K562 (cell line): ENCODE measurements at regions not wholly inside any gene's neighbourhood (a gene's known extent, or its start where the extent isn't known, plus 50 kb on each side); places are given as distances from the start of the nearest gene placed in this dataset.

ENCODE experiments used
- DPF2 ChIP-seq: fragments of 450-650 bp; IDR thresholded peaks from 2 replicates; pipeline ENCODE4 v1.6.1; 2016
- HNRNPLL ChIP-seq: fragments of 200-400 bp; formaldehyde crosslinking; IDR thresholded peaks from 2 replicates; pipeline ENCODE4 v1.6.1; 2017; ENCODE audit warnings: low read length, low read depth, mild to moderate bottlenecking; ENCODE audit not compliant: poor library complexity, severe bottlenecking
- NFXL1 ChIP-seq: fragments of 450-650 bp; formaldehyde crosslinking; IDR thresholded peaks from 2 replicates; pipeline ENCODE4 v1.4.0; 2021; ENCODE audit warnings: mild to moderate bottlenecking
- SFPQ ChIP-seq: fragments of 200-400 bp; formaldehyde crosslinking; IDR thresholded peaks from 2 replicates; pipeline ENCODE4 v1.6.1; 2017; ENCODE audit warnings: mild to moderate bottlenecking, low read depth, low read length, moderate library complexity
- ZBTB12 ChIP-seq: fragments of 250-450 bp; sonication (Bioruptor Pico); IDR thresholded peaks from 2 replicates; pipeline ENCODE4 v1.4.0; 2020
- ZNF280B ChIP-seq: fragments of 250-450 bp; sonication (Bioruptor Pico); IDR thresholded peaks from 2 replicates; pipeline ENCODE4 v1.5.1; 2021; ENCODE audit warnings: mild to moderate bottlenecking

- TF ChIP-seq ZNF280B (CRISPR knock-in tag) (no peak), NFXL1 (CRISPR knock-in tag) (no peak), DPF2 (no peak), SFPQ (no peak), ZBTB12 (CRISPR knock-in tag) (no peak), HNRNPLL (no peak)
- TF ChIP-seq, all 486 proteins: peak for 0
Observed at GRCh38 chr3:8215821-8216220, 285.8 kb upstream of the LMCD1 start (continued).
